Activated T-cell treated with anti-CD3 and anti-CD28 coated beads for 4 hours (primary cell): ENCODE measurements at regions not wholly inside any gene's neighbourhood (a gene's known extent, or its start where the extent isn't known, plus 50 kb on each side); places are given as distances from the start of the nearest gene placed in this dataset.

Source experiments
- DNase-seq: peaks from one replicate; pipeline ENCODE4 v3.0.0-alpha.2; 2020

GRCh38 chr13:22703601-22704209, 477.1 kb upstream of the SGCG start:
- DNase-seq: no peak

GRCh38 chr13:22707946-22708345, 472.8 kb upstream of the SGCG start:
- no peak for DNase-seq

GRCh38 chr13:22717036-22717435, 463.7 kb upstream of the SGCG start:
- no peak for DNase-seq

- no peak for DNase-seq
These were observed 454.1 kb upstream of the SGCG start for GRCh38 chr13:22726726-22727125.

DNA sequence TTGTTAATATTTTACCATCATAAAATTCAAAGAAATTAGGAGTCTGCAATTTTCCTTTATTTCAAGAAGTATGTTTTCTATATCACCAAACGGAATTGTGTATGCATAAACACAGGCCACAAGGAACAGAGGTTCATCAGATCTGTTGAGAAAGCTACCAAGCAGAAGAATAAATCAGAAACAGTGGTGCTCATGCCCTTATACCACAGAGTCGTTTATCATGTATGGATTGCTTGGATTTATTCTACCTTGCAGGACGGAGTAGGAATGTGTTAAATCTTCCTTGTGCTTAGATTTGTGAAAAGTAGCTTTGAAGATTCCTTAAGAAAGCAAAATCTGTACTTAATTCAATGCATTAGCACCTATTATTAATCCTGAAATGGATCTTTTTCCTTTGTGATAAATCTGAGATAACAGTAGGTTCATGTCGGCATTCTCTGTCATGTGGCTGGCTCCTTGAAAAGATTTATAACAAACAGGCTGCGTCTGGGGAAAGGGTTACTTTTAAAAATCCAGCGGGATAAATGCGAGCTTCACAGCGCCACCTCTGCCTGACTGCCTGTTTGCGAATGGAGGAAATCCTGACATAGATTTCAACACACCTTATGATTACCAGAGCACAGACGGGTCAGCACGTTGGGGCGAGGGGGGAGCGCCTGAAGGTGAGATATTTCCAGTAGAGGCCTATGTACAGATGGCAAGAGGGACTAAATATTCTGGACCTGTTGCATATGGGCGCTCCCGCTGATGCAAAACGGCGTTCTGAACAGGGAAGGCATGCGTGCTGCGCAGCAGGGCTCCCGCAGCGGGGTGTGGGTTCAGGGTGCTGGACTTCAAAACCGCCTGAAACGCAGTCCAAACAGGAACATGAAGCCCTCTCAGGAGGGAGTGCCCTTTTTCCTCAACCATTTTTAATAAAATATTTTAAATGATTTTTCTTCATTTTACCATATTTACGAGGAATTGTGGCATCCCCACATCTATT, 445.5 kb upstream of the SGCG start:
- DNase-seq: no peak

- no peak for DNase-seq
These were observed 444.6 kb upstream of the SGCG start for GRCh38 chr13:22736084-22736767.

GRCh38 chr13:22736768-22737092, 444.0 kb upstream of the SGCG start:
- no peak for DNase-seq

DNA sequence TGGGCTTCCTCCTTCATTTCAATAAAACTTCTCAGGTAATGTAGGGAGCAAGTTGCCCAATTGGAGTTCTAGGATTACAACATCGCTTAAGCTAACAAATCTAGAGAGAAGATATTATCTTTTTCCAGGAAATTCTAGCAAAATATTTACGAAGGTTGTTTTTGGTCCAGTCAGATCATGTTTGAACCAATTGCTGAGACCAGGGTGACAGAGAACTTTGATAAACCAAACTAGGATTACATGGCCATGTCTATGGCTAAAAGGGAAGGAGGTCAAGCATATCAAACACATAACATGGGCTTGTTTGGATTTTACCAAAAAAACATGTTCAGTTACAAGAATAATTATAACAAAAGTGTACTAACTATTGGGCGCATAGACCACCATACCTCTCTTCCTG, 442.4 kb upstream of the SGCG start:
- DNase-seq: no peak

DNA sequence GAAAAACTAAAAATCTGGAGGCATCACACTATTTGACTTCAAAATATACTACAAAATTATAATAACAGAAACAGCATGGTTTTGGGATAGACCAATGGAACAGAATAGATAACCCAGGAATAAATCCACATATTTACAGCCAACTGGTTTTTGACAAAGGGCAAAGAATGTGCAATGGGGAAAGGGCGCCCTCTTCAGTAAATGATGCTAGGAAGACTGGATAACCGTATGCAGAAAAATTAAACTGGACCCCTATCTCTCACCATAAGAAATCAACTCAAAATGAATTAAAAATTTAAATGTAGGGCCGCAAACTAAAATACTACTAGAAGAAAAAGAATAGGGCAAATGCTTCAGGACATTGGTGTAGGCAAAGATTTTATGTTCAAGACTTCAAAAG, 440.5 kb upstream of the SGCG start:
- DNase-seq: no peak

DNA sequence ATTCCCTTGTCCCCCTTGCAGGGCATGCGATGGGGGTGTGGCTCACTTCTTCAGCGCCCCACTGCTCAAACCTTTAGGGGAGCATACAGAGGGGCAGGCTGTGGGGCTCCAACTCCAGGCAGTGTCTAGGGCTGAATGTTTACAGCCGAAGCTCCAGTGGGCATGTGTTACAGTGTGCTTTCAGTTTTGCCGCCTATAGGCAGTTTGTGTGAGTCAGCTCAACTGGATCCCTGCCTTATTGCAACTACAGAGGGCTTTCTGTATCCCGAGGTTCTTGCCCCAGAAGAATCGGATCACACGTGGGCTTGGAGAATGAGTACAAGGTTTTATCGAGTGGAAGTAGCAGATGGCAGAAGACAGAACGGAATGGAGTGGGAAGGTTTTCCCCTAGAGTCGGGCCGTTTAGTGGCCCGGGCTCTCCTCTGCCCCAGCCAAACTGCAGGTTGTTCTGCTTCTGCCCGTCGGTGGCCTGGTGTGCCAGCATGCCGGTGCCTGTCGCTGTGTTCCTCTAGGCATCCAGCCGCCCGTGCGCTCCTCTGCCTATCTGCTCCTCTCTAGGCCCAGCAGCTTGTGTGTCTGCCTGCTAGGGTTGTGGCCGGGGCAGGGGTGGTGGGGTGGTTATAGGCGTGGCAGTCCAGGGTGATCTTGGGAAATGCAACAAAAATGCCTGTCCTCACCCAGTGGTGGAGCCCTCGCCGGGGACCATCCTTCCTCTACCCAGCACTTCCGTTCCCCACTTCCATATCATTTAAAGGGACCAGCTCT, 435.9 kb upstream of the SGCG start:
- DNase-seq: no peak

DNA sequence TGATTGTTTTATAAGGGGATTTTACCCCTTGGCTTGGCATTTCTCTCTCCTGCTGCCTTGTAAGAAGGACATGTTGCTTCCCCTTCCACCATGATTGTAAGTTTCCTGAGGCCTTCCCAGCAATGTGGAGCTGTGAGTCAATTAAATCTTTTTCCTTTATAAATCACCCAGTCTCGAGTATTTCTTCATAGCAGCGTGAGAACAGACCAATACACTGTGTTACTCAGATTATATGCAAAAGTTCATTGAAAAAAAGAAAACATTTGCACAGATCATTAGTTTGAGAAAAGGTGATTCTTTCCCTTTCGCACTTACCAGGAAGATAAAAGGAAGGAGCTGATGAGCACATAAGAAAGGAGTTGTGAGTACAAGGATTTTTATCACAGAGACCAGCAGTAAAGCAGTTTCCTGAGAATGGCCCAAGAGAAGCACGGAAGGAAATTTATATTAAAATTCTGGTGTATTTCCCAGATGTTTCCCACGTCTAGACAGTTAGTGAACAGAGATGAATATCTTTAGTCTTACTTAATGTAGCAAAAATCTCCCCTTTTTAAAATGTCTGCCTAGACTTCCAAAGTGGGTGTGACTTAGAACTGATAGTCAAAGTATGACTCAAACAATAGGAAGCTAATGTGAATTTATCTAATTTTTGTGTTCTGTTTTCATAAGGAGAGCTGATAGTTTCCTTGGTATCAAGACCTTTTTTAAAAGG, 431.8 kb upstream of the SGCG start:
- DNase-seq: no peak

- no peak for DNase-seq
These were observed 431.2 kb upstream of the SGCG start for GRCh38 chr13:22749626-22750025.

GRCh38 chr13:22757530-22758120, 423.2 kb upstream of the SGCG start:
- DNase-seq: no peak

GRCh38 chr13:22758245-22758644, 422.5 kb upstream of the SGCG start:
- DNase-seq: no peak

GRCh38 chr13:22761709-22762108, 419.1 kb upstream of the SGCG start:
- no peak for DNase-seq

- DNase-seq: no peak
These were observed 415.2 kb upstream of the SGCG start for GRCh38 chr13:22765547-22765946.

DNA sequence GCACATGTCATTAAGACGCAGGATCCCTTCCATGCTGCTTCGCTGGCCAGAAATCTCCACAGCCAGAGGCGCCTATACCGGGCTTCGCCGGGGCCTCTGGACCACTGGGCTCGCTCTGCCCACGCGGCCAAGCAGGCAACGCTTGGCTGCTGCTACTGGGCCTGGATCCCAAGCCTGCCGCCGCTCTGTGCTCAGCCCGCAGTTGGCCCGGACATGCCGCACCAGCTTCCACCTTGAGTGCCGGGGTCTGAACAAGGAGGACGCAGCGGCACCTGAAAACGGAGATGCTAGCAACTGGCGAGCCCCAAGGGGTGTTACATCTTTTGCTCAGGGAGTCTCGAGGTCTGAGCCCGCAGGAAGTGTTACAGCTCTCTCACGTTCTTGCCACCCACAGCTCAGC, 409.9 kb upstream of the SGCG start:
- no peak for DNase-seq

GRCh38 chr13:22773465-22773864, 407.3 kb upstream of the SGCG start:
- no peak for DNase-seq

- DNase-seq: no peak
These were observed 404.2 kb upstream of the SGCG start for GRCh38 chr13:22776394-22777186.

GRCh38 chr13:22777207-22777606, 403.6 kb upstream of the SGCG start:
- DNase-seq: no peak

- DNase-seq: no peak
These were observed 391.7 kb upstream of the SGCG start for GRCh38 chr13:22789027-22789593.
